ENCODE measurements at regions not wholly inside any gene's neighbourhood (a gene's known extent, or its start where the extent isn't known, plus 50 kb on each side); places are given as distances from the start of the nearest gene placed in this dataset.

GRCh38 chr17:13302419-13302818 is 284.6 kb upstream of the ELAC2 start:
- Mint-ChIP-seq H3K27ac (no peak overlapping the region), H3K27me3 (ENCODE audit: insufficient read depth) (peaks cover 2% of the 10 kb centered on the region; the same call in 1 of the 2 replicates), H3K4me1 (ENCODE audit: low read depth) (peaks cover 11% of the 10 kb centered on the region), H3K9me3 (no peaks in the 10 kb centered on the region), H3K4me3 (no peak overlapping the region), H3K36me3 (ENCODE audit: low read depth) (no peaks in the 10 kb centered on the region)
- DNase-seq = no peak
- TF ChIP-seq, protein P1, sequence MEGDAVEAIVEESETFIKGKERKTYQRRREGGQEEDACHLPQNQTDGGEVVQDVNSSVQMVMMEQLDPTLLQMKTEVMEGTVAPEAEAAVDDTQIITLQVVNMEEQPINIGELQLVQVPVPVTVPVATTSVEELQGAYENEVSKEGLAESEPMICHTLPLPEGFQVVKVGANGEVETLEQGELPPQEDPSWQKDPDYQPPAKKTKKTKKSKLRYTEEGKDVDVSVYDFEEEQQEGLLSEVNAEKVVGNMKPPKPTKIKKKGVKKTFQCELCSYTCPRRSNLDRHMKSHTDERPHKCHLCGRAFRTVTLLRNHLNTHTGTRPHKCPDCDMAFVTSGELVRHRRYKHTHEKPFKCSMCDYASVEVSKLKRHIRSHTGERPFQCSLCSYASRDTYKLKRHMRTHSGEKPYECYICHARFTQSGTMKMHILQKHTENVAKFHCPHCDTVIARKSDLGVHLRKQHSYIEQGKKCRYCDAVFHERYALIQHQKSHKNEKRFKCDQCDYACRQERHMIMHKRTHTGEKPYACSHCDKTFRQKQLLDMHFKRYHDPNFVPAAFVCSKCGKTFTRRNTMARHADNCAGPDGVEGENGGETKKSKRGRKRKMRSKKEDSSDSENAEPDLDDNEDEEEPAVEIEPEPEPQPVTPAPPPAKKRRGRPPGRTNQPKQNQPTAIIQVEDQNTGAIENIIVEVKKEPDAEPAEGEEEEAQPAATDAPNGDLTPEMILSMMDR (IDR thresholded peaks at IDR 0.05) = no peak

- Mint-ChIP-seq H3K27ac (no peak overlapping the region), H3K36me3 (ENCODE audit: low read depth) (no peaks in the 10 kb centered on the region)
- TF ChIP-seq, protein P1 (IDR thresholded peaks at IDR 0.05) = no peak
These were observed 279.4 kb upstream of the ELAC2 start for GRCh38 chr17:13297183-13297582.

DNA sequence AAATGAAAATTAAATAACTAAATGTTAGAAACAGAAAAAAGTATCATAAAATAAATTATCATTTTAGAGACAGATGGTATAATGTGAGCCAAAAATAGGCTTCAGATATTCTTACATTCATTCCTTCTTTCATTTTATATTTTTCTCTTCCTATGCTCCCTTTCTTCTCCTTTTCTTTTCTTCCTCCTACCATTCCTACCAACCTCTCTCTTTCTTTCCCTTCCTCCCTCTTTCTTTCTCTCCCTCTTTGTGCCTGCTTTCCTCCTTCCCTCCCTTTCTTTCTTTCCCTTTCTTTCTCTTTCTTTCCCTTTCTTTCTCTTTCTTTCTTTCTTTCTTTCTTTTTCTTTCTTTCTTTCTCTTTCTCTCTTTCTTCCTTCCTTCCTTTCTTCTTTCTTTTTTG is 275.6 kb upstream of the ELAC2 start:
- H3K9me3 Mint-ChIP-seq = no peaks in the 10 kb centered on the region

More at GRCh38 chr17:13297183-13297582, 279.4 kb upstream of the ELAC2 start:
- Mint-ChIP-seq H3K4me3 (no peak overlapping the region), H3K27me3 (ENCODE audit: insufficient read depth) (peaks cover 11% of the 10 kb centered on the region), H3K4me1 (ENCODE audit: low read depth) (peaks cover 7% of the 10 kb centered on the region), H3K9me3 (no peaks in the 10 kb centered on the region)
- DNase-seq = no peak

DNA sequence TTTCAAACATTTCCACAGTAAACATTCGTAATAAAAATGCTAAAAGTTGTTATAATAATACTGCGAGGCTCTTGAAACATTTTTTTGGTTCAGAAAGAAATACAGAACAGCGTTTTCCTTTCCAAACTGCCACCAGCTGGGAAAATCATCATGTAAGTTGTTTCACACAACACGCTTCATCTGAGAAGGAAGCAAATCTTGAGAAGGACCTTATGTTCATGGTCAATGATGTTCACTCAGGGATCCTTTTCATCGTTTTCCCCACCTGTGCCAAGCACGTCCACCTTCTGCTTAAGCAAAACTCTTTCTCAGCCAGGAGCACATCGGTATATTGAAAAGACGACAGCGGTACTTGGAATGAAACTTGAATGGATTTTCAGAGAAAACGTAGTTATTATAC is 274.5 kb upstream of the ELAC2 start:
- Mint-ChIP-seq H3K27ac (no peak overlapping the region), H3K27me3 (ENCODE audit: insufficient read depth) (peaks cover 13% of the 10 kb centered on the region), H3K4me3 (no peak overlapping the region), H3K9me3 (no peaks in the 10 kb centered on the region), H3K36me3 (ENCODE audit: low read depth) (no peaks in the 10 kb centered on the region), H3K4me1 (ENCODE audit: low read depth) (no peaks in the 10 kb centered on the region)
- no peak for DNase-seq
- TF ChIP-seq, protein P1 (IDR thresholded peaks at IDR 0.05) = no peak

More for the DNA sequence above, 275.6 kb upstream of the ELAC2 start:
- TF ChIP-seq, protein P1 (IDR thresholded peaks at IDR 0.05) = no peak
- DNase-seq = no peak
- H3K36me3 Mint-ChIP-seq (ENCODE audit: low read depth) = no peaks in the 10 kb centered on the region
- no peak overlapping the region for H3K27ac Mint-ChIP-seq
- H3K4me1 Mint-ChIP-seq (ENCODE audit: low read depth) = peaks cover 7% of the 10 kb centered on the region
- no peak overlapping the region for H3K4me3 Mint-ChIP-seq
- peaks cover 13% of the 10 kb centered on the region for H3K27me3 Mint-ChIP-seq (ENCODE audit: insufficient read depth)

DNA sequence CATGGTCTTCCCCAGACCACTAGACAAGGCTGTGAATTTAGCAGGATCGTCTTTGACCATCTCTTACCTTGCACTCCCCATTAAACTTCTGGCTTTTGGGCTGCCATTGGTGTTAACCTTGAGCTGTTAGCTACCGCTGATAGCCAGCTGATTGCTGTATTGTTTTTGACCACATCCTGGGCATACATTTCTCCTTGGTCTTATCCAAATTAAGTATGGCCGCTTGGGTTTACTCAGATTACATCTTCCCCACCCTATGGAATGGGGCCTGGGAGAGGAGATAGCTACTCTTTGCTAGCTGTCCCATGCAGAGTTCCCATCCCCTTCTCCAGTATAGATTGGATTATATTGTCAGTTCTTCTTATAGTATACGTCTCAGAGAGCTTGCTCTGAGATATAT is 270.4 kb upstream of the ELAC2 start:
- Mint-ChIP-seq H3K4me1 (ENCODE audit: low read depth) (no peaks in the 10 kb centered on the region), H3K9me3 (no peaks in the 10 kb centered on the region), H3K36me3 (ENCODE audit: low read depth) (no peaks in the 10 kb centered on the region), H3K27me3 (ENCODE audit: insufficient read depth) (peaks cover 9% of the 10 kb centered on the region; the same call in 1 of the 2 replicates), H3K4me3 (no peak overlapping the region), H3K27ac (no peak overlapping the region)
- DNase-seq = no peak
- TF ChIP-seq, protein P1 (IDR thresholded peaks at IDR 0.05) = no peak

GRCh38 chr17:13287226-13287625 is 269.4 kb upstream of the ELAC2 start:
- Mint-ChIP-seq H3K9me3 (no peaks in the 10 kb centered on the region), H3K4me1 (ENCODE audit: low read depth) (no peaks in the 10 kb centered on the region), H3K27ac (no peak overlapping the region), H3K27me3 (ENCODE audit: insufficient read depth) (peaks cover 5% of the 10 kb centered on the region; the same call in 1 of the 2 replicates), H3K4me3 (no peak overlapping the region), H3K36me3 (ENCODE audit: low read depth) (no peaks in the 10 kb centered on the region)
- no peak for DNase-seq
- TF ChIP-seq, protein P1 (IDR thresholded peaks at IDR 0.05) = no peak
